Epithelial cell of esophagus (primary cell): ENCODE measurements at regions not wholly inside any gene's neighbourhood (a gene's known extent, or its start where the extent isn't known, plus 50 kb on each side); places are given as distances from the start of the nearest gene placed in this dataset.

ENCODE experiments used
- DNase-seq: peaks from one replicate; pipeline ENCODE4 v3.0.0; 2010; ENCODE audit warnings: low read depth
- H3K4me3 ChIP-seq: 2 replicates; pipeline ENCODE4 v1.5.1; 2011; ENCODE audit warnings: mild to moderate bottlenecking, low read length, control low read depth
- TF ChIP-seq, protein P1 (sequence below): IDR thresholded peaks from 2 replicates; pipeline ENCODE4 v1.5.1; 2011; ENCODE audit warnings: low read depth, mild to moderate bottlenecking, low read length, control low read depth, inconsistent platforms; ENCODE audit not compliant: insufficient read depth; ENCODE audit errors: missing control alignments

DNA sequence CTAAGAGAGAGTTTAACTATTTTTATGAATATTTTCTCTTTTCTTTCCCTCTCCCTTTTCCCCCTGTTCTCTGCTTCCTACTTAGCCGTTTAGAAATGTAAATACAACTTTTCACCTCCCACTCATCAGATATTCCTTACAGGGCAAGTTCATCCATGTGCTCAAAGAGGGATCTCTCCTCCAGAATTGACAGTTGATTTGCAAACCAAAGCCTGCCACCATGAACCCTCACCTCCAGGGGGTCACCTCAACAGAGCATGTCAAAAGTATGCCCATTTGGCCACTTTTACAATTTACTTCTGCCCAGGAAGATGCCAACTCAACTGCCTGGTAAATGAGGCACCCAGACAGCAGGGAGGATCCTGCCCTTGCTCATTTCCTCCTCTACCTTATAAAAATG, 149.2 kb upstream of the GYPC start:
- TF ChIP-seq, protein P1, sequence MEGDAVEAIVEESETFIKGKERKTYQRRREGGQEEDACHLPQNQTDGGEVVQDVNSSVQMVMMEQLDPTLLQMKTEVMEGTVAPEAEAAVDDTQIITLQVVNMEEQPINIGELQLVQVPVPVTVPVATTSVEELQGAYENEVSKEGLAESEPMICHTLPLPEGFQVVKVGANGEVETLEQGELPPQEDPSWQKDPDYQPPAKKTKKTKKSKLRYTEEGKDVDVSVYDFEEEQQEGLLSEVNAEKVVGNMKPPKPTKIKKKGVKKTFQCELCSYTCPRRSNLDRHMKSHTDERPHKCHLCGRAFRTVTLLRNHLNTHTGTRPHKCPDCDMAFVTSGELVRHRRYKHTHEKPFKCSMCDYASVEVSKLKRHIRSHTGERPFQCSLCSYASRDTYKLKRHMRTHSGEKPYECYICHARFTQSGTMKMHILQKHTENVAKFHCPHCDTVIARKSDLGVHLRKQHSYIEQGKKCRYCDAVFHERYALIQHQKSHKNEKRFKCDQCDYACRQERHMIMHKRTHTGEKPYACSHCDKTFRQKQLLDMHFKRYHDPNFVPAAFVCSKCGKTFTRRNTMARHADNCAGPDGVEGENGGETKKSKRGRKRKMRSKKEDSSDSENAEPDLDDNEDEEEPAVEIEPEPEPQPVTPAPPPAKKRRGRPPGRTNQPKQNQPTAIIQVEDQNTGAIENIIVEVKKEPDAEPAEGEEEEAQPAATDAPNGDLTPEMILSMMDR = no peak
- DNase-seq = no peak
- H3K4me3 ChIP-seq = no peak overlapping the region

DNA sequence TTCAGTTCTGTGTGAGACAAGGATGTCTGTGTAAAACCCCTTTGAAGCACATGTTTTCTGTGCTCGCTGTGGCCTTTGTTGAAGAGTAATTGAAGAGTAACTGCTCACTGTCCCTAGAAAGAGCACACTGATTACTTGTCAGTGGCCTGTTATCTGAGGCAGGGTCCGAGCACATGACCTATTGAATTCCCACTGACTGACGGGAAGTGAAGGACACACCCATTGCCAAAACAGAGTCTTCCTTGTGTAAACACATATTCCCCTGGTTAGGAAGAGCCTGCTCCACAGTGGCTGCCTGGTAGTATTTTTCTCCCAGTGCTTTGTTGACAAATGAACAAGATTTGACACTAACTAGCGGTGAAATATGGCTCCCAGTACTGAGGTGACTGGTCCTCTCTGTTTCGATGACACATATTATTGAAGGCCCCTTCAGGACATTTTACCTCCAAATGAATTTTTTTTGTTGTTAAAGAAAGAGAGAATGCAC, 148.5 kb upstream of the GYPC start:
- TF ChIP-seq, protein P1 = no peak
- no peak overlapping the region for H3K4me3 ChIP-seq
- DNase-seq = no peak

DNA sequence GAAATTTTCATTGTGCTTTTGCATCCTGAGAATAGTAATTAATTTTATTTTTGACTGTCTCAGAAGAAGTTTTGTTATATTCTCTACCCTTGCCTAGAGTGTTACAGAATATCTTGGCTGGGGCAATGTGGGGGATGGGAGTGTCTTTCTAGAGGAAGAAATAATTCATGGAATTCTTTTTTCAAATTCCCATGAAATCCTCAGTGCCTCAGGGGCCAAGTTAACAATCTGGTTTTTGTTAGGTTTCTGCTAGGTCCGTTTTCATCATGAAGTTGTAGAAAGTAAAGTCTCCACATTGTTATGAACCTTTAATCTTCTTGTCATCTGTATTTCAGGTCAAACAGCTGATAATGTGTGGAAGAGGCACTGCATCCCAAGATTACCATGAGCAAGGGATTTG, 145.6 kb upstream of the GYPC start:
- H3K4me3 ChIP-seq = no peak overlapping the region
- TF ChIP-seq, protein P1 = no peak
- DNase-seq = no peak

DNA sequence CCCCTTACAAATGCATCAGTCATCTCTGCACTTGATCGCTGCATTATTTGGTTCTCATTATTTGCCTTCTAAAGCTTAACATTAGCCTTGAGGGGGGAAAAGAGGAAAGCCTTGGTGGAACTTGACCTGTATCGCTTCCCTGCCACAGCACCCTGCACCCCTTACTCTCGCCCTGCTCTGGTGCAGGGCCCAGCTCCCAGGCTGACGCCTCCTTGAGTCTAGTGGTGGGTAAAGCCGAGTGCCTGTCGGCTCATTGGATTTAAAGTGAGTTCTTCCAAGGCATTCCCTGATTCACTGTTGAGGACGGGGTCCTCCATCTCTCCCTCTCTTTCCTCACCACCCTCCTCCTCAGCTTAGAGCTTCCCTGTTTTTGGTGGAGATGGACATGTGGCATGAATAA, 145.0 kb upstream of the GYPC start:
- no peak for DNase-seq
- no peak overlapping the region for H3K4me3 ChIP-seq
- TF ChIP-seq, protein P1 = no peak

DNA sequence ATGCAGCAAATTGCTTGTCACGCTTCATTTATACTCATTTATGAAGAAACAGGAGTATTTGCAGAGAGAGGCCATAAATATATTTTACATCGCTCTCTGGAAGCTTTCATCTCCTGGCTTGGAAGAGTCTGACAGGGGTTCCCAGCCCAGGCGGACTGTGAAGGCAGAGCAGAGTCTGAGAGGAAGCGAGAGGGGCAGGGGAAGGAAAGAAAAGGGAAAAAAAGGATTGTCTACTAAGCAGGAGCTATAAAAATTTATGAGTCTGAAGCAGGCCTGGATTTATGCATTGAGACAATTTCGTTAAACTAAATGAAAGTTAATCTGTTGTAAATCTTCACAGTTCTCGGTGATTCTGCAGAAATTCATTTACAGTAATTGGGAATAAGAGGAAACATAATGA, 143.9 kb upstream of the GYPC start:
- no peak for DNase-seq
- no peak overlapping the region for H3K4me3 ChIP-seq
- TF ChIP-seq, protein P1 = no peak

DNA sequence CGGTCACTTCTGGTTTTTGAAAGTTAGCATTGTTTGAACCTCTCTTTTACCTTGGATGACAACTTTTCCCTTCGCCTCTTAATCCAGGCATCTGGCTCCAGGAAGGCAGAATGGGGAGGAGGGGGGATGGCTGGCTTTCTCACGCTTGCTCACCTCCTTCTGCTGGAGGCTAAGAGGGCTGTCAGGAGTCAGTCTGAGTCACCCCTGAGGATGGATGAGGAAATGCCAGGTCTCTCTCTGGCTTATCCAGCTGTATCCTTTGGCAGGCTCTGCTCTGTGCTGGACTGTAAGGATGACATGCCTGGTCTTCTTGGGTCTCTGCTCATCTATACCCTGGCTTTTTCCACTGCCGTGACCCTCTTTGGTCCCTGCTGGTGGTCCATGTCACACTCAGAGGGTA, 142.9 kb upstream of the GYPC start:
- TF ChIP-seq, protein P1 = no peak
- H3K4me3 ChIP-seq = no peak overlapping the region
- DNase-seq = peak; percentile 32

DNA sequence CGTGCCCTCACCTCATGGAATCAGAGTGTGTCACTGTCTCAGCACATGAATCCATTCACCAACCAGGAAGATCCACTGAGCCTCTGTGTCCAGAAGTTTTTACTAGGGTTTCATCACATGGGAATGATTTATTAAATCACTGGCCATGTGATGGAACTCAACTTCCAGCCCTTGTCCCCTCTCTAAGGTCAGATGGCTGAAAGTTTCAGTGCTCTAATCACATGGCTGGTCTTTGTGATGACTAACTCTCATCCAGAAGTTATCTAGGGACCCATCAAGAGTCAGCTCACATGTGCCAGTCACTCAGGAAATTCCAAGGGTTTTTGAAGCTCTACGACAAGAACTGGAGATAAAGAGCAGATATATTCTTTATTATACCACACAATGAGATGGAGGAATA, 140.5 kb upstream of the GYPC start:
- no peak overlapping the region for H3K4me3 ChIP-seq
- TF ChIP-seq, protein P1 = no peak

More for the DNA sequence above, 140.5 kb upstream of the GYPC start:
- no peak for DNase-seq
